Hematopoietic multipotent progenitor cell treated with erythropoietin and hydrocortisone succinate and interleukin-3 and kit ligand, for 15 days (in vitro differentiated cells): ENCODE measurements at regions not wholly inside any gene's neighbourhood (a gene's known extent, or its start where the extent isn't known, plus 50 kb on each side); places are given as distances from the start of the nearest gene placed in this dataset.

Source experiments
- DNase-seq: peaks from one replicate; pipeline ENCODE4 v3.0.0-alpha.2; 2015; ENCODE audit warnings: low spot score

DNA sequence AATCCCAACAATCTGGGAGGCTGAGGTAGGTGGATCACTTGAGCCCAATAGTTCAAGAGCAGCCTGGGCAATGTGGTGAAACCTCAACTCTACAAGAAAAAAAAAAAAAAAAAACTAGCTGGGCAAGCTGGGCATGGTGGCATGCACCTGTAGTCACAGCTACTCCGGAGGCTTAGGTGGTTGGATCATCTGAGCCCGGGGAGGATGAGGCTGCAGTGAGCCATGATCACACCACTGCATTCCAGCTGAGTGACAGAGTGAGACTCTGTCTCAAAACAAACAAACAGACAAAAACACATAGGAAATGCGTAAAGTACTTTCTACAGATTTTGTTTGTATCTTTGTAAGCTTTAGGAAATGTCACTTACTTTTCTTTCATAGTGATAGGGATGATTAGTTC lies 307.2 kb upstream of the NR3C2 start:
- no peak for DNase-seq

DNA sequence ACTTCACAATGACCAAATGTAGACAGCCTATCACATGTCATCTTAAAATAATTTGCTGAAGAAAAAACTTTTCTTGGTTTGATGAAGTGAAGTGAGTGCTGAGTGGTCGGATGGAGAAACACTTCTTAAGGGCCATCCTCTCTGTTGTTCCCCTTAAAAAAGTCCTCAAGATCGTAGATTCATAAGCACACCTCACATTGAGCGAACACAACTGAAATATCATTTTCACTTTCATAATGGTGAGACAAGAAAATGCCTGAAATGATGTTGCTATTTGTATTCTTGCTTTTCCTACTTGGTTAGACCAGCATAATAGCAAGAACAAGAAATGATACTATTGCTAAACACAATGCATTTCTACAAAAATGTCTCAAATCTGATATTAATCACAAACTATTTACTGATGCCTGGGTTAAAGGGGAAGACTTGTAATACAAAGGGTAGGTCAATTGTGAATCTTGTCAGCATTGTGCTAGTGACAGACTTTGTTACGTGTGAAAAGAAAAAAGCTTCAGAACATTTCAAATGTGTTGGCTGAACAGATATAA lies 305.6 kb upstream of the NR3C2 start:
- no peak for DNase-seq

DNA sequence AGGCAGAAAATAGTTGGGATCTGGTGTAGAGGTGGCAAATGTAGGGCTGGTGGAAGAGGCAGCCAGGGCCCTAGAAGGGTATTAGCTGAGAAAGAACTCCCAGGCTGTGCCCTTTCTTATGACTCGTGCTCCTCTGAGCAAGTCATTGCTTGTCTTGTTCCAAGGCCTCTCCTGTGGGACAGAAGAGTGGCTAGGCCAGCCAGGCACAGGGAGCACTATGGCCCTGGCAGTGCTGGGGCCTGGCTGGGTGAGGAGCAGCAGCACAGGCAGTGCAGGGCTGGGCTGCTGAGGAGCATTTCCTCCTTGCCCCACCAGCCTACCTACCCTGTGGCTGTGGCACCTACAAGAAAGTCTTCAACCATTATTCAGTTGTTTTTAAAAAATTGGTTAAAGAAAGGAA lies 298.5 kb upstream of the NR3C2 start:
- DNase-seq = no peak

DNA sequence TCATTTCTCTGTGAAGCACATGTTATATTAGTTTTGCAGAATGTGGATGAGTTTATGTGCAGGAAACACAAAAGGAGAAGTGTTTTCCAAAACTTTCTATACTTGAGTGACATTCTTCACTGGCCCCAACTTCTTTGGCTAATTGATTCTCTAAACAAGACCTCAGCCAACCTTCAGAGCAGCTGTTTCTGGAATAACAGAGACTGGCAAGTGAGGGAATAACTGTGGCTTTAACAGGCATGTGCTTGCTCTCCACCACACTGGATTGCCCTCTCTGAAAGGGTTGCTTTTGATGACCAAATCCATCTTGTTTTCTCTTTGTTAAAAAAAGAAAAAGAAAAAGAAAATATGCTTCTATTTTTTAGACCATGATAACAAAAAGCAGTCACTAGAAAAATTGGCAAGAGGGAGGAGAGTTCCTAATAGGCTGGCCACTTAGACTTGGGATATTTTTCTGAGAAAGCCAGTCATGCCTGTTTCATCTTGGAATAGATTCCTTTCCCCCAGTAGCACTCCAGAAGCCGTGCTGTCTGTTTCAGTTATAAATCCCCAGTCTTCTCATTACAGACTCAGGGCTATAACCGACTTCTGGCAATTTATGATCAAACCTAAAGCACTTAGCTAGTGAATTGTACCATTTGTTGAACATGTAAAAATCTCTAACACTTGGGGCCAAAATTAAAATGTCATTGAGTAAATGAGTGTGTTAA lies 295.0 kb upstream of the NR3C2 start:
- DNase-seq = no peak

DNA sequence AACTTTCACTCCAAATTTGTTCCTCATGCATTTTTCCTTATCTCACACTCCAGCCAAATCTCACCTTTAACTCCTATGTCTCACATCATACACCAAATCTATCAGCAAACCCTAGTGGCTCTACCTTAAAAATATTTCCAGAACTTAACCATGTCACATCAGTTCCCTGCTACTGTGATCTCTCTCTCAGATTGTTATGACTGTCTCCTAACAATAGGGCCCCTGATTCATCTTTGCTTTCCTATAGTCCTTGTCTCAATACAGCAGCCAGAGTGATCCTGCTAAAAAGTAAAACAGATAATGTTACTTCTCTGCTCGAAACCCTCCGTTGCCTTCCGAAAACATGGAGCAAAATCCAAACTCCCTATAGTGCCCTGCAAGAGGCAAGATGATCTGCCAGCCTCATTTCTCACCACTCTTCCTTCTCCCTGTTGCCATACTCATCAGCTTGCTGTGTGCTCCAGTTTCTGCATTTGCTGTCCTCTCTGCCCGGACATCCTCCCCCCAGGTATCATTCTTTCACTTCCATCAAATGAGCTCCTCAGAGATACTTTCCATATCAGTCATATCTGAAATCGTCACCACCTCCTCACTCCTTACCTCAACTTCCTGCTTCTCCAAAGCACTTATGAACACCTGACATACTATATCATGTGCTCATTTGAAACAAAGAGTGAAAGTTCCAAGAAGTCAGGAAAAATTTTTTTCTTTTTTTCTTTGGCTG lies 293.4 kb upstream of the NR3C2 start:
- no peak for DNase-seq

DNA sequence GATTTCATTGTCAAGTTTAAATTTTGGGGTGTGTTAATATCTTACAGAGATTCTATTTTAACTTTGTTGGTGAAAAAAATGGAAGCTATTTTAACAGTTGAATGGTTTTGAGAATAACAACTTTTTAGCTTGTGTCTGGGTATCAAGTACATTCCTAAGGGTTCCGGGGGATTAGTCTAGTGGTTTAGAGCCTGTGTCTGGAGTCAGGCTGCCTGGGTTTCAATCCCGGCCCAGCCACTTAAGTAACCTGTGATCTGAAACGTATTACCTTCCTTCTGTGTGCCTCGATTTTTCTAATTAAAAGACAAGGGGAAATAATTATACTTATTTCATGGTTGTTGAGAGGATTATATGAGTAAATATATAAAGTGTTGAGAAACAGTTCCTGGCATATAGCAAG lies 288.6 kb upstream of the NR3C2 start:
- no peak for DNase-seq

DNA sequence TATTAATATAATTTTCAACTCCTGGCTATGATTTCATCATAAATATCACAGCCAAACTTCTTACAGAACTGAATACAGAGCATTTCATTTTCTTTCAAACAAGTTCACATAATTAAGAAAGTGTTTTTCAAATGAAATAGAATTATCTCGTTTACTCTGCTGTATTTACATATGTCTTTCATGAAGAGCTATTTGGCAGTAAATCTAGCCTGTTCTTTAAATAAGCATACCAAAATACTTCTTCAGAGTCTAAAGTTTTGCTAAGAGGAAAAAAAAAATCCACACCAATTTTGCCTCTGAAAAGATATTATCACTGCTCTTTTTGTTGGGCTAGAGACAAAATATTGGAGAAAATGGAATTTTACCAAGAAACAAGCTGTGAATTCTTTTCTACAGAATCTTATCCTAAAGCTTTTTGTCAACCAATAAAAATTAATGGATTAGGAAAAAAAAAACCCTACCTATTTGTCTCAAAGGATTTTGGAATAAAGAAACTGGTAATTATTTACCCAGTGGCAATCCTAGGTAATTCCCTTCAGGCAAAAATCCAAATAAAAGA lies 287.9 kb upstream of the NR3C2 start:
- DNase-seq = no peak

DNA sequence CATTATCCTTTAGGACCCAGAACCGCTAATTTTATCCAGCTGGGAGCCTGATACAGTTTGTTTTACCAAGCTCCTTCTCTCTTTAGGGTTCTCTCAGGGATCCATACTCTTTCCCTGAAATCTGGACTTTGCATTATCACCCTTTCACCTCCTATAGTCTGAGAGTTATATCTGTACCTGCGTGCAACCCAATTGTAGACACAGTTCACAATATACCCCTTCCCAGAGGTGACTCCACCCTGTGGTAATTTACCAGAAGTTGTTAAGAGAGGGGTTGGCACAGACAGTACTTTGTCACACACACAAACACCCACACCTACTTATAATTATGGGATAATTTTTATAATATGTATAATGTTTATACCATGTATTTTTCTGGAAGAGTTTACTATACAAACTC lies 275.8 kb upstream of the NR3C2 start:
- DNase-seq = no peak

DNA sequence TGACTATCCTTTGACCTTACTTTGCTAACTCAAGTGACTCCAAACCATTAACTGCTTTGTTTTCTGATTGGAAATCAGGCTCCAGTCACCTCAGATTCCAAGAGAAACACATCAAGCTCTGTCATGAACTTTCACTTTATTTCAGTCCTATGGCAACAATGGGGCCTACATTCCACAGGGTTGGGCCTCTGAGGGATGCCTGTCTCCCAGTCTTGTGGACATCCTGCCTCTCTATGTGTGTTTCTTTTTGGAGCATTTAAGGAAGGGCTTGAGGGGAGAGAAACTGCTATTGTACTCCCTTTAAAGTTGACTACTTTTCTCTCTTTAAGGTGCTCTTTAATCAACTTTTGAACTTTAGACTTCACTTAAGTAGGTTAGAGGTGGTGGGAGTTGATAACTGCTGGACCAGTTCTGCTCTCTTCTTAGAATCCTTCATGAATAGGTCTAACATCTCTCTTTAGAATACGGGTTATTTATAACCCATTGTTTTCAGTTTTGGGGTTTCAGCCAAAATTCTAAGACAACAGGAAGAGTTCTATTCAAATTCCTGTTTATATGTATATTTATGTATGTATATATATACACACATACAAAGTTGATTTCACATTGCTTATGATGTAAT lies 274.3 kb upstream of the NR3C2 start:
- DNase-seq = no peak

DNA sequence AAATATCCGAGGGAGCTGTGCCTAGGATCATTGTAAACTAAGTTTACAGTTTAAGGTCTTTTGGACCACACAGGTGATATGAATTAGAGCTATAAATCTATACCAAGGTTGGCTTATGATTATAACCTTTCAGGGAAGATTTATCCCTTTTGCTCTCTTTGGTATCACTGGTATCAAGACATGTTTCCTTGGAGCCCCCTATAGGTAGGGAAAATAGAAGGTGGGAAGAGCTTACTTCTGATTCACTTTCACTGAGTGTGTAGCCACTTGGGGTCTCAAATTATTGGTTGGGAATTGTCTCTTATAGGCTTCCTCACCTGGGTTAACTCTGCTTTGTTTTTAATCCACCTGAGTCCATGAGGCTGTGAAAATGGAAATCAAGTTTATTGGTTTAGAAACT lies 262.1 kb upstream of the NR3C2 start:
- no peak for DNase-seq

DNA sequence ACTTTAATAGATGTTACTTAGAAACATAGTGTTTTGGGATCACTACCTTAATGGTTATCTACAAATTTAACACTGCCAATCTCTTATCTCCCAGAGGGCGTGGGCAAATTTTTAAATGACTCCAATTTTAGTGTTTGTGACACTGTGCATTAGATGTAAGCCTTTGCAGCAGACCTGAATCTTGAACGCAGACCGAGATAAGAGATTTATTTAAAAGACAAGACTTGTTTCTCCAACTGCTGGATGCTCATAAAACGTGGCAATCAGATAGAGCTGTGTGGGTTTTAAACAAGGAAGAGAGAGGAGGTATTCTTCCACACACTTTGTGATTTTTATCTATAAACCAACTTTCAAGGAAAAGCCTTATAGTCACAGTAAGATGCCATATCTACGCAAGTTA lies 252.5 kb upstream of the NR3C2 start:
- no peak for DNase-seq

DNA sequence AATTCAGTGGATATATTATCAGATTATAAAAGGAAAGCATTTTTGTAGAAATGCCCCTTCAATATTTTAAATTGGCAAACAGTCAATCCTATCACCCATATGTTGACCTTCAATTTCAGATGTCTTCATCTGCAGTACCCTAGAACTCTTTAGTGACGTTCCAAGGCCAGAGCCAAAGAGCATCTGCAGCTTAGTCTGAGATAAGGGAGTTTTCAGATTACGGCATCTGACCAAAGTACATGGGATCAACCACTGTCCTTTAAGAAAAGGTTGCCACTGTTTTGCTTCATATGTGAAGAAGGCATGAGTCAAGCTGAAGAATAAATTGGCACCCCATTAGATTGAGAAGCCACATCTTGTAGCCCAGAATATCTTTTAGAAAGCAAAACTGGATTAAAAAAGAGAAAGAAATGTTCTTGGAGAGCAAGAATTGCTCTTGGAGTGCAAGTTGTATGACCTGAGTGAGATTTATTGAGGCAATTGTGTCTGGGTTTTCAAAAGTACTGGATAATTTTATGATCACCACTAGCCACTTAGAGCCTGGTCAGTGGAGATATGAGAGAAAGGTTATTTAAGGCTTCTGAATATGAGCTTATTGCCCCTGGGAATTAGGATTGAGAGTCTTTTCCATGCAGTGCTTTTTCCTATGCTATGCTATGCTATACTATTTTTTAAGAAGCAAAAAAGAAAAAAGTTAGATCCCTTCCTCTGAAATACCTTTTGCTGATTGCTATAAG lies 251.9 kb upstream of the NR3C2 start:
- DNase-seq = no peak

DNA sequence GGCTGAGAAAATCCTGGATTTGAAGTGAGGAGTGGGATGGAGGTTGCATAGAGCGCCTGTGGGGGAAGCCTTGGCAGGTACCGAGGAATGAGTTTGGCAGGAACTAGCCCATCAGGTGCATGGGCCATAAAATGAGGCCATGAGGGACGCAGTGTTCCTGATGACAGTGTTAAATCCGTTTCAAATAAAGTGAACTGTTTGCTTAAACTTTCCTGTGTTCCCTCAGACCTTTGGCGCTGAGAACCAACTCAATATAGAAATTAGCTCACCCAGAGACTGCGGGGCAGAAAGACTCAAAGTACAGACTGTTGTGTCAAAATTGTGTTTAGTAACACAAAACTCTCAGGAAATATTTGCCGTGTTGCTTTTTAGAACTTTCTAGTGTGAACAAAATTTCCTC lies 250.0 kb upstream of the NR3C2 start:
- no peak for DNase-seq

DNA sequence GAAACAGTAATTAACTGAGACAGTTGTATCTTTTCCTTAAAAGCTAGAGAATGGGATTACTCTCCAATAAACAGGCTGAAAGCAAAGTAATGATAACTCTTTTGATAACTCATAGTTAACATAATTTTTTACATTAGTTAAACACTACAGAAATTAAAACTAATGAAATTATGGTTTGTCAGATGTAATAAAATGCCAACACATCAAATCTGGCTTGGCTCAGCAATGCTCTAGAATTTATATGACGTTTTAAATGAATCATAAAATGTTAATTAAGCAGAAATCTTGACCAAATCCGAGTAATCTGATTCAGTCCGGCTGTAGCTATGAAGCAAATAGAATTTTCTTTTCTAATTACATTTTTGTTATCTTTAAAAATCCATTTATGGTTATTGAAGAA lies 244.2 kb upstream of the NR3C2 start:
- no peak for DNase-seq

DNA sequence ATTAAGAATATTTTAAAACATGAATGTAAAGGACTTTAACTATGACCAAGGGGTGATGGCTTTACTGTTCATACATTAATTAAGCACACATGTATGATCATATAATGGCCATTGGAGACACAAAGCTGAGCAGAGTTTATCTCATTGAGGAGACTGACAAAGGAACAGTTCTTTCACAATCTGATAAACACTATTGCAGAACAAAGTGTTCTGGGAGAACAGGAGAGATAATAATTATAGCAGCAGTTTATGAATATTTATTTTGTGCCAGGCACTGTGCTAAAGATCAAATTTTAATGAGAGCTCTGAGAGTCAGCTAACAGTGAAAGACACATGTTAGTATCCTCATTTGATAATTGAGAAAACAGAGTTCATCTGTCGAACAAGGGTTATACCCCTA lies 242.4 kb upstream of the NR3C2 start:
- no peak for DNase-seq

DNA sequence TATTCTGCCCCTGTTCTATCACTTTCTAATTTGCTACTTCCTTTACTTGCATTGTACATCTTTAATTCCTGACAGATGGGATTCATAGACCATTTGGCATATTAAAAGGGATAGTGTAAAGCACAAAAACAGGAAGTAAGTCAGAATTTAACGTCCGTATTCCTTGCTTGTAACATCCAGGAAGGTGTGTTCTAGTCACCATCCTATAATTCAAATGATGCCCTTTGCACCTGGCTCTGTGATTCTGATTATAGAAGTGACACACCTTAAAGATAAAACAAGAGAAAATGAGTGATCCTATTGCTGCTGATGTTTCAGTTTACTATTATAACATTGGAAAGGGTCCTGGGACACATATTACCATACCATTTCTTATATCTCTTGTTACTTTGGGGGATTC lies 238.7 kb upstream of the NR3C2 start:
- no peak for DNase-seq

DNA sequence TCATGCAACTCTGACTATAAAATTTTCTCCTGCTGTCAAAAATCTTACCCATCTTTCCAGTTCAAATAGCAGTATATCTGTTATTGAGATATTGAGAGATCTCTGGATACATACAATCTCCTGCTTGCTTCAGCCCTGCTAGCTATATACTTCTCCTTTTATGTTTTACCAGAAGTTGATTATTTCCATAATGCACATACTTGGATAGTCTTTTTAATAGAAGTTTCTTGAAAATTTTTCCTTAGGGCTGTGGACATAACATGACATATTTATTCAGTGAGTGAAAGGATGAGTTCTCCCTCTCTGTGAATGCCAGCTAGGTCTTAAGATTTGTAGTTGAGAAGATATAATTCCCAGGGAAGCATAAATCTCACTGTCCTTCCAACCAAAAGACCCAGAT lies 234.1 kb upstream of the NR3C2 start:
- DNase-seq = no peak

DNA sequence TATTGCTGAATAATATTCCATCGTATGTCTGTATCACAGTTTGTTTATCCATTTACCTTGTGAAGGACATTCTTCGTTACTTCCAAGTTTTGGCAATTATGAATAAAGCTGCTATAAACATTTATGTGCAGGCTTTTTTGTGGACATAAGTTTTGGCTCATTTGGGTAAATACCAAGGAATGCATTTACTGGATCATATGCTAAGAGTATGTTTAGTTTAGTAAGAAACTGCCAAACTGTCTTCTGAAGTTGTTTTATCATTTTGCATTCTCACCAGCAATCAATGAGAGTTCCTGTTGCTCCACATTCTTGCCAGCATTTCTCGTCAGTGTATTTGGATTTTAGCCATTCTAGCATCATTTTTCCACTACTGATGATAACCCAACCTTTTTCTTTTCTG lies 232.7 kb upstream of the NR3C2 start:
- DNase-seq = no peak

DNA sequence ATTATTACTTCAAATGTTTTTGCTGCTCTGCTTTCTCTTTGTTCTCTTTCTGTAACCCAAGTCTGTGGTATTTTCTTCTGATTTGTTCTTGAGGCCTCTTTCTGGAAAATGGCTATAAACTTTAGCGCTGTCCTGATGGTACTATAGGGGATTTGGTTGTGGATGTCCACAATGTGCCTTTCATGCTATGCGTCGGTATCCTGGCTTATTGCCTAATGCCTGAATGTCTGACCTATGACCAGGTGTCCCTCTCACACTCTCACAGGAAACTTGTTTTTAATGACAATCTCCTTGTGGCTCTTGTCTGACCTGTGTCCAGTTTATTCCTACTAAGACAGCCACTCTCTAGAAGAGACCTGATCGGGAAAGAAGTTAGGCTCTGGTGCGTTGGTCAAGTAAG lies 222.4 kb upstream of the NR3C2 start:
- no peak for DNase-seq

DNA sequence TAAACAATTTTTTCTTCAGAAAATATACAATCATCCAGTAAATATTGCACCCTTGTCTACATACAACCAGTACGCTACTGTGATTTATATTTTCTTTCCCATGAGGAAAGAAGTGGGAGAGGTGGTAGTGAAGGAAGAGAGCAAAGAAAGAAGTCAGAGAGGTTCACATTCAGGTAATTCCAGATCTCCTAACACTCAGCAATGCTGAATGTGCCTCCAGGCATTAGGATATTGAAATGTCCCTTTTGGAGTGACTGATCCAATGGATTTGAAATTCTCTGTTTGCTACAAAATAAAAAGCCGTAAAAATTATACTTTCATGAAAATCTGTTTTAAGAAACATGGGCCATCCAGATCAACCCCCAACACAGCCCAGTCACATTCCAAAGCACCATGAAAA lies 211.9 kb upstream of the NR3C2 start:
- DNase-seq = no peak

DNA sequence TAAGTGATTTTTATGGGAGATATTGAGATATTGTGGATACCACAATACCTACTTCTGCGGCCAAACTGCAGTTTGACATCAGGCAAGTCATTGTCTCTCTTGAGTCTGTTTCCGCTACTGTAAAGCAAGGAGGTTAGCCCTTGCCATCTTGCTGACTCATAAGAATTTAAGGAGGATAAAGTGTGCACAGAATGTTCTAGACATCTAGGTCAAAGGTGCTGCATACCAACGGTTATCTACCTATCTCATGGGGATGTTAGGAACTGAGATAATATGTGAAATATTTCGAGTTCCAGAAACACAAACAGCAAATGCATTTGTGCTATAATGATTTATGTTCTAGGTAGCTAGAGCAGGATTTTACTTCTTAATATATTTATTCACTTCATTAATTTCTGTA lies 211.5 kb upstream of the NR3C2 start:
- DNase-seq = no peak

DNA sequence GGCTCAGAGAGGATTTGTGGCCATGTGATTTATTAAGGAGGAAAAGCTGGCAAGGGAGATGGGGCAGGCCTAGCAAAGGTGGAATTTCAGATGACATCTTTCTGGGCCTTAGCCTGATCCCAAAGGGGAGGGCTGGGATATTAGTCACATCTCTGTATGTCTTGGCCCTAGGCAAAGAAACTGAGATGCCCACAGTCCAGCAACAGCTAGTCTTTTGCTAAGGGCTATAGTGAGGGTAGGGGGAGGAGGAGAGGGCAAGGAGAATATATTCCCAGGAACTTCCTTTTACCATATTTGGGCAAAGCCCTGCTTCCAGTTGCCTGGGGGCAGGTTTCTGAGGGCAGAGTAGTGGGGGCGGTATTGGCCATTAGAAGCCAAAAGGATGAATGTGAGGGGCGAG lies 209.8 kb upstream of the NR3C2 start:
- DNase-seq = no peak
